SK-N-SH treated with all-trans-retinoic acid at 6 μM for 48 hours (cell line): ENCODE measurements at regions not wholly inside any gene's neighbourhood (a gene's known extent, or its start where the extent isn't known, plus 50 kb on each side); places are given as distances from the start of the nearest gene placed in this dataset.

Experiments
- ATAC-seq: fragments of 200-7000 bp; cut with Tn5 transposase; 3 replicates; pipeline ENCODE4 v1.9.1; 2020; ENCODE audit warnings: mild to moderate bottlenecking, moderate library complexity
- ARNTL ChIP-seq: fragments of 450-650 bp; formaldehyde crosslinking; IDR thresholded peaks from 2 replicates; pipeline ENCODE4 v1.5.0; 2020; ENCODE audit warnings: low read depth, mild to moderate bottlenecking, moderate library complexity, borderline replicate concordance
- BACH2 ChIP-seq: fragments of 250-450 bp; sonication (Bioruptor Pico); IDR thresholded peaks from 2 replicates; pipeline ENCODE4 v1.9.0; 2021; ENCODE audit warnings: mild to moderate bottlenecking, borderline replicate concordance
- CSDC2 ChIP-seq: fragments of 250-450 bp; sonication (Bioruptor Pico); IDR thresholded peaks from 2 replicates; pipeline ENCODE4 v1.5.0; 2020; ENCODE audit warnings: mild to moderate bottlenecking, moderate library complexity
- ESRRG ChIP-seq: fragments of 250-450 bp; sonication (Bioruptor Pico); IDR thresholded peaks from 2 replicates; pipeline ENCODE4 v1.6.1; 2021; ENCODE audit warnings: mild to moderate bottlenecking
- ISL1 ChIP-seq: fragments of 250-450 bp; sonication (Bioruptor Pico); IDR thresholded peaks from 2 replicates; pipeline ENCODE4 v2.1.2; 2022; ENCODE audit warnings: mild to moderate bottlenecking, moderate library complexity
- OSR1 ChIP-seq: fragments of 250-450 bp; sonication (Bioruptor Pico); IDR thresholded peaks from 2 replicates; pipeline ENCODE4 v1.8.0; 2022; ENCODE audit warnings: moderate library complexity, mild to moderate bottlenecking, inconsistent platforms
- PPARA ChIP-seq: fragments of 250-450 bp; sonication (Bioruptor Pico); IDR thresholded peaks from 2 replicates; pipeline ENCODE4 v1.5.0; 2020; ENCODE audit warnings: mild to moderate bottlenecking, borderline replicate concordance
- RARB ChIP-seq: fragments of 250-450 bp; sonication (Bioruptor Pico); IDR thresholded peaks from 2 replicates; pipeline ENCODE4 v1.8.0; 2021; ENCODE audit warnings: mild to moderate bottlenecking, moderate library complexity
- SNAI2 ChIP-seq: fragments of 250-450 bp; sonication (Bioruptor Pico); IDR thresholded peaks from 2 replicates; pipeline ENCODE4 v1.5.0; 2020; ENCODE audit warnings: mild to moderate bottlenecking, moderate library complexity
- TCF4 ChIP-seq: fragments of 250-450 bp; sonication (Bioruptor Pico); IDR thresholded peaks from 2 replicates; pipeline ENCODE4 v1.8.0; 2021; ENCODE audit warnings: mild to moderate bottlenecking, moderate library complexity, borderline replicate concordance
- TOX ChIP-seq: fragments of 250-450 bp; sonication (Bioruptor Pico); IDR thresholded peaks from 2 replicates; pipeline ENCODE4 v1.8.0; 2021; ENCODE audit warnings: mild to moderate bottlenecking, moderate library complexity, borderline replicate concordance
- ZC3H10 ChIP-seq: fragments of 250-450 bp; sonication (Bioruptor Pico); IDR thresholded peaks from 2 replicates; pipeline ENCODE4 v1.5.1; 2021; ENCODE audit warnings: mild to moderate bottlenecking, moderate library complexity
- ZFP3 ChIP-seq: fragments of 250-450 bp; sonication (Bioruptor Pico); IDR thresholded peaks from 2 replicates; pipeline ENCODE4 v1.5.0; 2020; ENCODE audit warnings: mild to moderate bottlenecking, moderate library complexity
- ZFP30 ChIP-seq: fragments of 450-650 bp; formaldehyde crosslinking; IDR thresholded peaks from 2 replicates; pipeline ENCODE4 v1.5.0; 2022; ENCODE audit warnings: mild to moderate bottlenecking, moderate library complexity
- ZNF565 ChIP-seq: fragments of 450-650 bp; formaldehyde crosslinking; conservative IDR thresholded peaks from 2 replicates; pipeline ENCODE4 v1.5.0; 2020; ENCODE audit warnings: low read depth, mild to moderate bottlenecking, moderate library complexity
- ZNF8 ChIP-seq: fragments of 450-650 bp; formaldehyde crosslinking; IDR thresholded peaks from 2 replicates; pipeline ENCODE4 v1.5.0; 2020; ENCODE audit warnings: mild to moderate bottlenecking, moderate library complexity
- TF ChIP-seq, protein P1 (sequence below): fragments of 250-450 bp; sonication (Bioruptor Pico); IDR thresholded peaks from 2 replicates; pipeline ENCODE4 v1.8.0; 2021; ENCODE audit warnings: low read depth, mild to moderate bottlenecking, moderate library complexity, borderline replicate concordance
- TF ChIP-seq, protein P2 (sequence below): fragments of 250-450 bp; sonication (Bioruptor Pico); IDR thresholded peaks from 2 replicates; pipeline ENCODE4 v1.8.0; 2020; ENCODE audit warnings: mild to moderate bottlenecking, moderate library complexity, borderline replicate concordance
- TF ChIP-seq, protein P3 (sequence below): fragments of 250-450 bp; sonication (Bioruptor Pico); IDR thresholded peaks from 2 replicates; pipeline ENCODE4 v1.5.0; 2020; ENCODE audit warnings: mild to moderate bottlenecking, moderate library complexity
- TF ChIP-seq, protein P4 (sequence below): fragments of 250-450 bp; sonication (Bioruptor Pico); IDR thresholded peaks from 2 replicates; pipeline ENCODE4 v1.5.1; 2020; ENCODE audit warnings: low read depth, mild to moderate bottlenecking, moderate library complexity

GRCh38 chr7:83273699-83274098 lies 111.0 kb upstream of the PCLO start:
- TF ChIP-seq ZNF8 (CRISPR knock-in tag) (no peak), ISL1 (CRISPR knock-in tag) (no peak), CSDC2 (no peak), BACH2 (CRISPR knock-in tag) (no peak), ARNTL (CRISPR knock-in tag) (no peak), TCF4 (CRISPR knock-in tag) (no peak), RARB (CRISPR knock-in tag) (no peak), TOX (CRISPR knock-in tag) (no peak), ESRRG (CRISPR knock-in tag) (no peak), PPARA (CRISPR knock-in tag) (no peak), ZC3H10 (CRISPR knock-in tag) (no peak), ZFP30 (no peak), ZNF565 (no peak), ZFP3 (CRISPR knock-in tag) (no peak), OSR1 (CRISPR knock-in tag) (no peak), SNAI2 (CRISPR knock-in tag) (no peak)
- TF ChIP-seq, protein P1, sequence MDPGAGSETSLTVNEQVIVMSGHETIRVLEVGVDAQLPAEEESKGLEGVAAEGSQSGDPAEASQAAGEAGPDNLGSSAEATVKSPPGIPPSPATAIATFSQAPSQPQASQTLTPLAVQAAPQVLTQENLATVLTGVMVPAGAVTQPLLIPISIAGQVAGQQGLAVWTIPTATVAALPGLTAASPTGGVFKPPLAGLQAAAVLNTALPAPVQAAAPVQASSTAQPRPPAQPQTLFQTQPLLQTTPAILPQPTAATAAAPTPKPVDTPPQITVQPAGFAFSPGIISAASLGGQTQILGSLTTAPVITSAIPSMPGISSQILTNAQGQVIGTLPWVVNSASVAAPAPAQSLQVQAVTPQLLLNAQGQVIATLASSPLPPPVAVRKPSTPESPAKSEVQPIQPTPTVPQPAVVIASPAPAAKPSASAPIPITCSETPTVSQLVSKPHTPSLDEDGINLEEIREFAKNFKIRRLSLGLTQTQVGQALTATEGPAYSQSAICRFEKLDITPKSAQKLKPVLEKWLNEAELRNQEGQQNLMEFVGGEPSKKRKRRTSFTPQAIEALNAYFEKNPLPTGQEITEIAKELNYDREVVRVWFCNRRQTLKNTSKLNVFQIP, result no peak
- TF ChIP-seq, protein P2, sequence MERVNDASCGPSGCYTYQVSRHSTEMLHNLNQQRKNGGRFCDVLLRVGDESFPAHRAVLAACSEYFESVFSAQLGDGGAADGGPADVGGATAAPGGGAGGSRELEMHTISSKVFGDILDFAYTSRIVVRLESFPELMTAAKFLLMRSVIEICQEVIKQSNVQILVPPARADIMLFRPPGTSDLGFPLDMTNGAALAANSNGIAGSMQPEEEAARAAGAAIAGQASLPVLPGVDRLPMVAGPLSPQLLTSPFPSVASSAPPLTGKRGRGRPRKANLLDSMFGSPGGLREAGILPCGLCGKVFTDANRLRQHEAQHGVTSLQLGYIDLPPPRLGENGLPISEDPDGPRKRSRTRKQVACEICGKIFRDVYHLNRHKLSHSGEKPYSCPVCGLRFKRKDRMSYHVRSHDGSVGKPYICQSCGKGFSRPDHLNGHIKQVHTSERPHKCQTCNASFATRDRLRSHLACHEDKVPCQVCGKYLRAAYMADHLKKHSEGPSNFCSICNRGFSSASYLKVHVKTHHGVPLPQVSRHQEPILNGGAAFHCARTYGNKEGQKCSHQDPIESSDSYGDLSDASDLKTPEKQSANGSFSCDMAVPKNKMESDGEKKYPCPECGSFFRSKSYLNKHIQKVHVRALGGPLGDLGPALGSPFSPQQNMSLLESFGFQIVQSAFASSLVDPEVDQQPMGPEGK (CRISPR knock-in tag), result no peak
- TF ChIP-seq, protein P3, sequence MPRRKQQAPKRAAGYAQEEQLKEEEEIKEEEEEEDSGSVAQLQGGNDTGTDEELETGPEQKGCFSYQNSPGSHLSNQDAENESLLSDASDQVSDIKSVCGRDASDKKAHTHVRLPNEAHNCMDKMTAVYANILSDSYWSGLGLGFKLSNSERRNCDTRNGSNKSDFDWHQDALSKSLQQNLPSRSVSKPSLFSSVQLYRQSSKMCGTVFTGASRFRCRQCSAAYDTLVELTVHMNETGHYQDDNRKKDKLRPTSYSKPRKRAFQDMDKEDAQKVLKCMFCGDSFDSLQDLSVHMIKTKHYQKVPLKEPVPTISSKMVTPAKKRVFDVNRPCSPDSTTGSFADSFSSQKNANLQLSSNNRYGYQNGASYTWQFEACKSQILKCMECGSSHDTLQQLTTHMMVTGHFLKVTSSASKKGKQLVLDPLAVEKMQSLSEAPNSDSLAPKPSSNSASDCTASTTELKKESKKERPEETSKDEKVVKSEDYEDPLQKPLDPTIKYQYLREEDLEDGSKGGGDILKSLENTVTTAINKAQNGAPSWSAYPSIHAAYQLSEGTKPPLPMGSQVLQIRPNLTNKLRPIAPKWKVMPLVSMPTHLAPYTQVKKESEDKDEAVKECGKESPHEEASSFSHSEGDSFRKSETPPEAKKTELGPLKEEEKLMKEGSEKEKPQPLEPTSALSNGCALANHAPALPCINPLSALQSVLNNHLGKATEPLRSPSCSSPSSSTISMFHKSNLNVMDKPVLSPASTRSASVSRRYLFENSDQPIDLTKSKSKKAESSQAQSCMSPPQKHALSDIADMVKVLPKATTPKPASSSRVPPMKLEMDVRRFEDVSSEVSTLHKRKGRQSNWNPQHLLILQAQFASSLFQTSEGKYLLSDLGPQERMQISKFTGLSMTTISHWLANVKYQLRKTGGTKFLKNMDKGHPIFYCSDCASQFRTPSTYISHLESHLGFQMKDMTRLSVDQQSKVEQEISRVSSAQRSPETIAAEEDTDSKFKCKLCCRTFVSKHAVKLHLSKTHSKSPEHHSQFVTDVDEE, result no peak
- TF ChIP-seq, protein P4, sequence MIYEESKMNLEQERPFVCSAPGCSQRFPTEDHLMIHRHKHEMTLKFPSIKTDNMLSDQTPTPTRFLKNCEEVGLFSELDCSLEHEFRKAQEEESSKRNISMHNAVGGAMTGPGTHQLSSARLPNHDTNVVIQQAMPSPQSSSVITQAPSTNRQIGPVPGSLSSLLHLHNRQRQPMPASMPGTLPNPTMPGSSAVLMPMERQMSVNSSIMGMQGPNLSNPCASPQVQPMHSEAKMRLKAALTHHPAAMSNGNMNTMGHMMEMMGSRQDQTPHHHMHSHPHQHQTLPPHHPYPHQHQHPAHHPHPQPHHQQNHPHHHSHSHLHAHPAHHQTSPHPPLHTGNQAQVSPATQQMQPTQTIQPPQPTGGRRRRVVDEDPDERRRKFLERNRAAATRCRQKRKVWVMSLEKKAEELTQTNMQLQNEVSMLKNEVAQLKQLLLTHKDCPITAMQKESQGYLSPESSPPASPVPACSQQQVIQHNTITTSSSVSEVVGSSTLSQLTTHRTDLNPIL, result no peak
- ATAC-seq, result no peak

GRCh38 chr7:83271212-83272099 lies 108.8 kb upstream of the PCLO start:
- no peak for TF ChIP-seq TOX (CRISPR knock-in tag)
- TF ChIP-seq ZFP3 (CRISPR knock-in tag), result no peak
- TF ChIP-seq, protein P2 (CRISPR knock-in tag), result no peak
- TF ChIP-seq ZNF8 (CRISPR knock-in tag), result no peak
- TF ChIP-seq ISL1 (CRISPR knock-in tag), result no peak
- no peak for TF ChIP-seq BACH2 (CRISPR knock-in tag)
- TF ChIP-seq, protein P1, result no peak
- TF ChIP-seq, protein P4, result no peak
- TF ChIP-seq ZC3H10 (CRISPR knock-in tag), result no peak
- TF ChIP-seq, protein P3, result no peak
- TF ChIP-seq, all 23 proteins: peak for 0
- ATAC-seq, result peak; percentile 99
